Testis (tissue), 2 donors: ENCODE measurements at regions not wholly inside any gene's neighbourhood (a gene's known extent, or its start where the extent isn't known, plus 50 kb on each side); places are given as distances from the start of the nearest gene placed in this dataset.

ENCODE experiments used
- CTCF ChIP-seq, 3 experiments: fragments of 450-650 bp in 2 of 3; fragments of 200-600 bp in 1 of 3; sonication (generic) in 1 of 3; IDR thresholded peaks; one replicate each; pipeline ENCODE4 v1.5.1; 2016 to 2019; ENCODE audit warnings: antibody characterized with exemption in 3 of 3, mild to moderate bottlenecking in 2 of 3, moderate library complexity in 1 of 3
- POLR2A ChIP-seq: fragments of 450-650 bp; IDR thresholded peaks from one replicate; pipeline ENCODE4 v1.6.1; 2017; ENCODE audit warnings: antibody characterized with exemption, mild to moderate bottlenecking, moderate library complexity

- TF ChIP-seq CTCF (IDR thresholded peaks at IDR 0.05) (no peak), POLR2A (no peak)
Observed at GRCh38 chr1:187517546-187517945, 688.8 kb downstream of the PLA2G4A start.
